ENCODE measurements at regions not wholly inside any gene's neighbourhood (a gene's known extent, or its start where the extent isn't known, plus 50 kb on each side); places are given as distances from the start of the nearest gene placed in this dataset.
A peak's percentile ranks its signal among the peaks of the same experiment; 100 is the strongest.

DNA sequence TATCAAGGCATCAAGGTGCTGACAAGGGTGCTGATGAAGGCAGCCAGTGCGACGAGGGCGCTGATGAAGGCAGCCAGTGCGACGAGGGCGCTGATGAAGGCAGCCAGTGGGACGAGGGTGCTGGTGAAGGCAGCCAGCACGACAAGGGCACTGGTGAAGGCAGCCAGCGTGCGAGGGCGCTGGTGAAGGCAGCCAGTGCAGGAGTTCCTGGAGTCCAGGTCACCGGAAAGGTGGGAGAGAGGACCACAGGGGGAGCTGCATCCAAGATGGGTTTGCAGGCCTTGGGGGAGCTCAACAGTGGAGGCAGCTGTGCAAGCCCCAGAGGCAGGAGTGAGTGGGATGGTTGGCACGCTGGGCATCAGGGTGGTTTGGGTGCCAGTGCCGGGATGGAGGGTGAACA lies 176.3 kb downstream of the TBXT start:
- no TSS peak for BruUV-seq (replicated peaks)
- no peak for DNase-seq (ENCODE audit: low spot score)
- Histone ChIP-seq H3K9me3 (ENCODE audit: low read depth, low read length, poor library complexity, severe bottlenecking) (no peaks in the 10 kb centered on the region), H3K27me3 (replicated peaks; ENCODE audit: insufficient read depth, low read depth, low read length, poor library complexity) (peaks cover 49% of the 10 kb centered on the region), H3K4me3 (ENCODE audit: low read depth, low read length, poor library complexity, severe bottlenecking) (no peak overlapping the region), H3K27ac (ENCODE audit: low read depth, low read length, poor library complexity, severe bottlenecking) (no peak overlapping the region), H3K36me3 (ENCODE audit: insufficient read depth, low read length, poor library complexity, severe bottlenecking) (no peaks in the 10 kb centered on the region), H3K4me1 (ENCODE audit: insufficient read depth, low read length, poor library complexity, severe bottlenecking) (peaks cover 12% of the 10 kb centered on the region)
- no peak for TF ChIP-seq EZH2 (IDR thresholded peaks at IDR 0.05; ENCODE audit: borderline replicate concordance, low read depth, low read length, poor library complexity, severe bottlenecking)
- TF ChIP-seq, protein P1, sequence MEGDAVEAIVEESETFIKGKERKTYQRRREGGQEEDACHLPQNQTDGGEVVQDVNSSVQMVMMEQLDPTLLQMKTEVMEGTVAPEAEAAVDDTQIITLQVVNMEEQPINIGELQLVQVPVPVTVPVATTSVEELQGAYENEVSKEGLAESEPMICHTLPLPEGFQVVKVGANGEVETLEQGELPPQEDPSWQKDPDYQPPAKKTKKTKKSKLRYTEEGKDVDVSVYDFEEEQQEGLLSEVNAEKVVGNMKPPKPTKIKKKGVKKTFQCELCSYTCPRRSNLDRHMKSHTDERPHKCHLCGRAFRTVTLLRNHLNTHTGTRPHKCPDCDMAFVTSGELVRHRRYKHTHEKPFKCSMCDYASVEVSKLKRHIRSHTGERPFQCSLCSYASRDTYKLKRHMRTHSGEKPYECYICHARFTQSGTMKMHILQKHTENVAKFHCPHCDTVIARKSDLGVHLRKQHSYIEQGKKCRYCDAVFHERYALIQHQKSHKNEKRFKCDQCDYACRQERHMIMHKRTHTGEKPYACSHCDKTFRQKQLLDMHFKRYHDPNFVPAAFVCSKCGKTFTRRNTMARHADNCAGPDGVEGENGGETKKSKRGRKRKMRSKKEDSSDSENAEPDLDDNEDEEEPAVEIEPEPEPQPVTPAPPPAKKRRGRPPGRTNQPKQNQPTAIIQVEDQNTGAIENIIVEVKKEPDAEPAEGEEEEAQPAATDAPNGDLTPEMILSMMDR (conservative IDR thresholded peaks at IDR 0.05; ENCODE audit: low read depth, low read length), result no peak
- CTCF ChIA-PET, result no interaction called here
- intact Hi-C loops (cut with micrococcal nuclease; ENCODE audit: unreplicated experiment), result no loop called here
- POLR2A ChIA-PET (ENCODE audit: low non-redundant PET), result no interaction called here

DNA sequence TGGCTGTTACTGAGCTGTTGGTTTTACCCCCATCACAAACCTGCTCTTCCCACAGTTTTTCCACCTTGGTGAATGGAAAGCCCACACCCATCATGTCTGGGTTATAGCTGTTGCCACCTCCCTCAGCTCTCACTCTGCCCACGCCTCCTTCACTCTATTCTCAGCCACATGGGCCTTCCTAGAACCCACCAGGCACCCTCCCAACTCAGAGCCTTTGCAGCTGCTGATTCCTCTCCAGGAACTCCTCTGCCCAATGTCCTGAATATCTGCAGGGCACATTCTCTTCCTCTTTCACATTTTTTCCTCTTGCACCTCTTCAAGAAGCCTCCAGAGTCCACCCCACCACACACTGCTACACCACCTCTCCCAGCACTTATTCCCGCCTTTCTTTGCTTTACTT lies 177.4 kb downstream of the TBXT start:
- intact Hi-C loops (cut with micrococcal nuclease; ENCODE audit: unreplicated experiment), result no loop called here
- H3K4me1 ChIP-seq (ENCODE audit: insufficient read depth, low read length, poor library complexity, severe bottlenecking), result peaks cover 12% of the 10 kb centered on the region
- TF ChIP-seq, protein P1 (conservative IDR thresholded peaks at IDR 0.05; ENCODE audit: low read depth, low read length), result no peak
- no peak for TF ChIP-seq EZH2 (IDR thresholded peaks at IDR 0.05; ENCODE audit: borderline replicate concordance, low read depth, low read length, poor library complexity, severe bottlenecking)
- H3K27ac ChIP-seq (ENCODE audit: low read depth, low read length, poor library complexity, severe bottlenecking), result no peak overlapping the region
- no peak for DNase-seq (ENCODE audit: low spot score)
- H3K9me3 ChIP-seq (ENCODE audit: low read depth, low read length, poor library complexity, severe bottlenecking), result no peaks in the 10 kb centered on the region
- peaks cover 59% of the 10 kb centered on the region for H3K27me3 ChIP-seq (replicated peaks; ENCODE audit: insufficient read depth, low read depth, low read length, poor library complexity)
- H3K36me3 ChIP-seq (ENCODE audit: insufficient read depth, low read length, poor library complexity, severe bottlenecking), result no peaks in the 10 kb centered on the region
- ChIA-PET POLR2A (ENCODE audit: low non-redundant PET) (no interaction called here), CTCF (no interaction called here)
- BruUV-seq (replicated peaks), result no TSS peak
- no peak overlapping the region for H3K4me3 ChIP-seq (ENCODE audit: low read depth, low read length, poor library complexity, severe bottlenecking)

DNA sequence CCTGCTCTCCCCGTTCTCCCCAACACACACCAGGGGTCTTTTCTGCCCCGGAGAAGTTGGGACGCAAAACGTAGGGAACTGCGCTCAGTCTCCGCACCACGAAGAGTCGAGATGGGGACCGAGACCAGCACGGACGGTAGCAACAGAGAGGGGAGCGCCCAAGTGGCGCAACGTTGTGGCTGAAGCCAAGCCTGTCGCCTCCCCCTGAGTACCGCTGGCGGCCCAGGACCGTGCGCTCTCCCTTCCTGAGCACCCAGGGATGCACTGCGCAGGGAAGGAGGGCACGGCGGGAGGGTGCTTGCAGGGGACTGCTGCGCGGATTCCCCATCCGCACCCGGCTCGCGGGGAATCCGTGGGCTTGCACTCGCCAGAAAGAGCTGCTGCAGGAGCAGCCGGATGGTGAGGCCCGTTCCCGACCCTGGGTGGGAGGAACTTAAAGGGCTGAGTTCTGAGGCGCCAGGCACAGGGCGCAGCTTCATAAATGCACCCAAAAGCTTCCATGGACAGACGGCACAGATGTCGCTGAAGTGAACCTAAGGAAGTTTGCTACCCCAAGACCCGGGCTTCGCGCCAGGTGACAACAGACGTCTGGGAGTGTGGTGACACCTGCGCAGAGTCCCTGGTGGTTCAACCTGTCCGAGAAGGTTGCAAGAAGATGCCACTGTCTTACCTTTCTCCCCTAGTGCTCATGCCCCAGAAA lies 178.7 kb downstream of the TBXT start:
- no TSS peak for BruUV-seq (replicated peaks)
- ChIA-PET CTCF (no interaction called here), POLR2A (ENCODE audit: low non-redundant PET) (no interaction called here)
- Histone ChIP-seq H3K9me3 (ENCODE audit: low read depth, low read length, poor library complexity, severe bottlenecking) (no peaks in the 10 kb centered on the region), H3K27ac (ENCODE audit: low read depth, low read length, poor library complexity, severe bottlenecking) (no peak overlapping the region), H3K36me3 (ENCODE audit: insufficient read depth, low read length, poor library complexity, severe bottlenecking) (no peaks in the 10 kb centered on the region), H3K27me3 (replicated peaks; ENCODE audit: insufficient read depth, low read depth, low read length, poor library complexity) (peaks cover 69% of the 10 kb centered on the region), H3K4me3 (ENCODE audit: low read depth, low read length, poor library complexity, severe bottlenecking) (peak overlapping the region; percentile 40), H3K4me1 (ENCODE audit: insufficient read depth, low read length, poor library complexity, severe bottlenecking) (peaks cover 12% of the 10 kb centered on the region)
- TF ChIP-seq, protein P1 (conservative IDR thresholded peaks at IDR 0.05; ENCODE audit: low read depth, low read length), result no peak
- TF ChIP-seq EZH2 (IDR thresholded peaks at IDR 0.05; ENCODE audit: borderline replicate concordance, low read depth, low read length, poor library complexity, severe bottlenecking), result peak; percentile 38
- intact Hi-C loops (cut with micrococcal nuclease; ENCODE audit: unreplicated experiment), result no loop called here
- DNase-seq (ENCODE audit: low spot score), result no peak

Measured in A673 (cell line).